ENCODE measurements at regions not wholly inside any gene's neighbourhood (a gene's known extent, or its start where the extent isn't known, plus 50 kb on each side); places are given as distances from the start of the nearest gene placed in this dataset.

GRCh38 chr3:88362428-88362827, 212.7 kb downstream of the C3orf38 start:
- H3K36me3 ChIP-seq (ENCODE audit: insufficient read depth, low read length): no peaks in the 10 kb centered on the region
- no peaks in the 10 kb centered on the region for H3K9me3 ChIP-seq (ENCODE audit: low read length)
- no peaks in the 10 kb centered on the region for H3K79me2 ChIP-seq (replicated peaks; ENCODE audit: insufficient read depth, low read length)
- H3K27me3 ChIP-seq (ENCODE audit: insufficient read depth, low read depth, low read length): no peaks in the 10 kb centered on the region
- H3K9me2 ChIP-seq (ENCODE audit: insufficient read depth, low read length): no peaks in the 10 kb centered on the region
- no peak overlapping the region for H3K4me3 ChIP-seq (ENCODE audit: low read length)
- H3K27ac ChIP-seq (ENCODE audit: low read length): no peak overlapping the region
- H4K20me1 ChIP-seq (ENCODE audit: insufficient read depth): no peaks in the 10 kb centered on the region
- H3K9ac ChIP-seq (ENCODE audit: low read length): no peak overlapping the region
- H3K4me2 ChIP-seq (ENCODE audit: low read length): no peak overlapping the region
- H3F3A ChIP-seq (ENCODE audit: insufficient read depth, low read length, poor library complexity, severe bottlenecking): no peaks in the 10 kb centered on the region
- TF ChIP-seq EZH2 (IDR thresholded peaks at IDR 0.05; ENCODE audit: borderline replicate concordance, insufficient read depth, low read length, poor library complexity, severe bottlenecking) (no peak), TAF1 (IDR thresholded peaks at IDR 0.05; ENCODE audit: low read depth) (no peak)
- no peak overlapping the region for H2AFZ ChIP-seq (ENCODE audit: low read depth, low read length)

- H3F3A ChIP-seq (ENCODE audit: insufficient read depth, low read length, poor library complexity, severe bottlenecking): no peaks in the 10 kb centered on the region
- H2AFZ ChIP-seq (ENCODE audit: low read depth, low read length): no peak overlapping the region
- no peak for TF ChIP-seq TAF1 (IDR thresholded peaks at IDR 0.05; ENCODE audit: low read depth)
- TF ChIP-seq CTCF (IDR thresholded peaks at IDR 0.05; ENCODE audit: poor library complexity, severe bottlenecking): no peak
- TF ChIP-seq REST (IDR thresholded peaks at IDR 0.05; ENCODE audit: borderline replicate concordance): no peak
- TF ChIP-seq SMC3 (conservative IDR thresholded peaks at IDR 0.05; ENCODE audit: poor library complexity): no peak
- no peak for TF ChIP-seq MXI1 (conservative IDR thresholded peaks at IDR 0.05; ENCODE audit: poor library complexity, severe bottlenecking)
- no peak for TF ChIP-seq POLR2AphosphoS5 (IDR thresholded peaks at IDR 0.05)
- no peak for TF ChIP-seq EZH2 (IDR thresholded peaks at IDR 0.05; ENCODE audit: borderline replicate concordance, insufficient read depth, low read length, poor library complexity, severe bottlenecking)
- TF ChIP-seq EP300 (conservative IDR thresholded peaks at IDR 0.05; ENCODE audit: poor library complexity, severe bottlenecking): no peak
- TF ChIP-seq RAD21 (conservative IDR thresholded peaks at IDR 0.05): no peak
- no peaks in the 10 kb centered on the region for H3K27me3 ChIP-seq (ENCODE audit: insufficient read depth, low read depth, low read length)
- H3K27ac ChIP-seq (ENCODE audit: low read length): no peak overlapping the region
- no peaks in the 10 kb centered on the region for H3K9me2 ChIP-seq (ENCODE audit: insufficient read depth, low read length)
- no peaks in the 10 kb centered on the region for H3K36me3 ChIP-seq (ENCODE audit: insufficient read depth, low read length)
- H3K79me2 ChIP-seq (replicated peaks; ENCODE audit: insufficient read depth, low read length): no peaks in the 10 kb centered on the region
- no peak overlapping the region for H3K9ac ChIP-seq (ENCODE audit: low read length)
- H3K9me3 ChIP-seq (ENCODE audit: low read length): no peaks in the 10 kb centered on the region
- no peak overlapping the region for H3K4me2 ChIP-seq (ENCODE audit: low read length)
- H4K20me1 ChIP-seq (ENCODE audit: insufficient read depth): no peaks in the 10 kb centered on the region
- H3K4me3 ChIP-seq (ENCODE audit: low read length): no peak overlapping the region
Observed at GRCh38 chr3:88364926-88365325, 215.2 kb downstream of the C3orf38 start.

GRCh38 chr3:88369337-88369736, 219.6 kb downstream of the C3orf38 start:
- H3K79me2 ChIP-seq (replicated peaks; ENCODE audit: insufficient read depth, low read length): no peaks in the 10 kb centered on the region
- H3K27me3 ChIP-seq (ENCODE audit: insufficient read depth, low read depth, low read length): no peaks in the 10 kb centered on the region
- no peak overlapping the region for H3K4me2 ChIP-seq (ENCODE audit: low read length)
- H3F3A ChIP-seq (ENCODE audit: insufficient read depth, low read length, poor library complexity, severe bottlenecking): no peaks in the 10 kb centered on the region
- no peak for TF ChIP-seq REST (IDR thresholded peaks at IDR 0.05; ENCODE audit: borderline replicate concordance)
- TF ChIP-seq TAF1 (IDR thresholded peaks at IDR 0.05; ENCODE audit: low read depth): no peak
- no peak overlapping the region for H3K4me3 ChIP-seq (ENCODE audit: low read length)
- H3K9me2 ChIP-seq (ENCODE audit: insufficient read depth, low read length): no peaks in the 10 kb centered on the region
- no peaks in the 10 kb centered on the region for H4K20me1 ChIP-seq (ENCODE audit: insufficient read depth)
- H3K9me3 ChIP-seq (ENCODE audit: low read length): no peaks in the 10 kb centered on the region
- no peak overlapping the region for H3K9ac ChIP-seq (ENCODE audit: low read length)
- H2AFZ ChIP-seq (ENCODE audit: low read depth, low read length): no peak overlapping the region
- no peaks in the 10 kb centered on the region for H3K36me3 ChIP-seq (ENCODE audit: insufficient read depth, low read length)
- no peak overlapping the region for H3K27ac ChIP-seq (ENCODE audit: low read length)

All from neural cell (in vitro differentiated cells).